Stimulated activated CD4-positive, alpha-beta T cell treated with anti-CD3 and anti-CD28 coated beads, Interleukin-1b, Interleukin-23, amount 100 ng/mL, for 4 hours (primary cell): ENCODE measurements at regions not wholly inside any gene's neighbourhood (a gene's known extent, or its start where the extent isn't known, plus 50 kb on each side); places are given as distances from the start of the nearest gene placed in this dataset.

Experiments
- DNase-seq, 2 donors: peaks; one replicate each; pipeline ENCODE4 v3.0.0-alpha.2; 2020; ENCODE audit warnings: low read depth in 2 of 2

DNA sequence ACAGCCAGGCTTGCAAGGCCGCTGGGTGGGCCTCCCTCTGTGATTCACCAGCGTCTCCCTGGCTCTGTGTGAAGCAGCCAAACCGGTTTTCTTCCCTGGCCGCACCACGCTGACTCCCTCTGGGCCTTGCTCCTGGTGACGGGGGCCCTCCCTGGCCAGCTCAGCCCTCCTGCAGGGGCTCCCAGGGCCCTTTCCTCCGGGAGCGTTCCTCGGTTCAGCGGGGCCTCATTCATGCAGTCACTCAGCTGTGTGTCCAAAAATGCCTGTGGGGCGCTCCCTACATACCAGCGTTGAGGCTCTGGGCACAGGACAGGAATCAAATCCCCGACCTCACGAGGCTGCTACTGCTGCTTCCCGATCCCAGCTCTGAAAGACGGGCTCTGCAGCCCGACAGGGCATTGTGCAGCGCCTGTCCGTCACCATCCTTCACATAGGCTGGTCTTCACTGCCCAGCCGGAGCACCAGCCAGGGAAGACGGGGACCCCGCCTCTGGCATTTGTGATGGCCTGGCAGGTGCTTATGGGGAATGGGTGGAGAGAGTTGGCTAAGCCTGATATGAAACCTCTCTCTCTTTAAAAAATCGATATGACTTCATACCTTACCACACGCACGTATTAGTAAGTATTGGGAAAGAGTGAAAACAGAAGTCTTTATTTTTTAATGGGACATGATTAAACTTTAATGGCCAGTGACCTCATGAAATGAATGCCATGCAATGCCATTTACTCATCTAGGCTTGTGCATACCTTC, 110.0 kb upstream of the SHH start:
- no peak for DNase-seq

DNA sequence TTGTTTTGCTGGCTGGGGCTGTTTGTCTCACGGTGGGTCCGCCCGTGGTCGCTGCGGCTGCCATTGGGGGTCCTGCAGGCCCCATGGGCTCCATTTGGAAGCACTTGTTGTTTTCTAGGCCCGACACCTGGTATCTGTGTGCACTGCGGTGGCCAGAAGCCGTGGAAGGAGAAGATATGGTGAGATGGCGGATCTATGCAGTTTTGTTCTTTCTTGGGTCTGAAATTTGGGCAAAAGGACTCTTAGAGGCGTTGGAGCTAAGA, 109.5 kb upstream of the SHH start:
- no peak for DNase-seq

DNA sequence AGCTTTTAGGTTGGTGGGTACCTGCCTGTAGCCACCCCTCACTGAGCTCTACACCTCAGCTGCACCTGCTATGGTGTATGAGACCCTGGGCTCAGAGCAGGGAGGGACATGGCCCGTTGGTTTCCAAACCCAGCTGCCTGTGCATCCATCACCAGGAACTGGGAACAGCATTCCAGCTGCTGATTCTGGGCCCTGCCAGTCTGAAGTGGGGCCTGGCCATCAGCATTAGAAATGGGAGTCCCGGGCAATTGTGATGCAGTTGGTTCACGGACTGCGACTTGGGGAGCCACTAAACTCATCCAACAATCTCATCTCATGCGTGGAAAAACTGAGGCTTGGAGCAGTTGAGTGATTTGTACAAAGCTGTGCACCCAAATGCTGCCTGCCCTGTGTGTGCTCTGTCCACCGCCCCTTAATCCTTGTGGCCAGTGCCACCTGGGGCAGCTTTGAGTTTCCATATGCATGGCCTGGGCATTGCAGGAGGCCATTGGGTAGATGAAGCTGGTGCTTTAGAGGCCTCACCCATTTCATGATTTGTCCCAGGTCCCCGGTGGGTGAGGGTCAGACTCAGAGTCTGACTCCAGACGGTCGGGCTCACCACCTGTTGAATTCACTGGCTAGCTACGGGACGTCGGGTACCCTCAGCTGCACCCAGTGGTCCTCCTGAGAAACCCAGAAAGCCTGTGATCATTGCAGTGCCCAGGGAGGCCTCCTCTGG, 109.0 kb upstream of the SHH start:
- no peak for DNase-seq

DNA sequence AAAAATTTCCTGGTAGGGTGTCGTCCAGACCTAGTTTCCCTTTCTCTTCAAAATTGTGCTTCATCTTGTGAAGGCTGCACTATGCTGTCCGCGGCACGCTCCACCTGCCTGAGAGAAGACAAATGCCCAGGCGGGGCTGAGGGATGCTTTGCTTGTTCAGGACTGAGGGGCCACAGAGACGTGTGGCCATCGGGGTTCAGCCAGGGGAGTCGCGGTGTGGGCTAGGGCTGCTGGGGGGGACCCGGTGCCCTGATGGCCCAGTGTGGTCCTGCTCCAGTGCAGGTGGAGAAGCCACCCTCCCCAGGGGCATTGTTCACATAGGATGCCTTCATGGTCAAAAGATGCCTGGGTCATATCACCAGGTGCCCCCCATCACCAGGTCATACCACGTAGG, 107.8 kb upstream of the SHH start:
- no peak for DNase-seq

DNA sequence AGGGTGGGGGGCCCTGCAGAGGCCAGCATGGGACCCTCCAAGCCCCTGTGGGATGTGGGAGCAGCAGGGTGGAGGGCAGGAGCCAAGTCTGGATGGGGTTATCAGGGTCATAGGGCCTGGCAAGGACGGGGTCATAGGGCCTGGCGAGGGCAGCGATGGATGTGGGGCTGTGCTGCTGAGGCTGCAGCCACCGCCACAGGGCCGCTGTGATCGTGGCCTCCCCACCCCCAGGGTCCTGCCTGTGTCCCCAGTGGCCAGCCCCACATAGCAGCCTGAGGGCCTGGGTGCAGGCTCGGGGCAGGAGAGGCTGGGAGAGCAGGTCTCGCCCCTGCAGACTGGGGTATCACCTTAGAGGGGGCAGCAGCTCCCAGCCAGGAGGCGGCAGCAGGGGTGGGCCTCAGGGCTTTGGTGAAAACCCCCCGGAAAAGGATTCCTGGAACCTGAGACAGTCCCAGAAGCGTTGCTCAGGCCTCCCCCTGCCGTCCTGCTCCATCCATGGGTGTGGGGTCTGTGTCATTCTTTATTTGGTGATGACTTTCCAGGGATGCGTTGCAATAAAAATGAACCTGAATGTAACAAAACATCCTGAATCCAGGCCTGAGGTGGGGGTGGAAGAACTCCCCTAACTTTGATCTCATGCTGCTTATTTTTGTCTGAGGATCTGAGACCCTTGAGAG, 107.3 kb upstream of the SHH start:
- DNase-seq = no peak

DNA sequence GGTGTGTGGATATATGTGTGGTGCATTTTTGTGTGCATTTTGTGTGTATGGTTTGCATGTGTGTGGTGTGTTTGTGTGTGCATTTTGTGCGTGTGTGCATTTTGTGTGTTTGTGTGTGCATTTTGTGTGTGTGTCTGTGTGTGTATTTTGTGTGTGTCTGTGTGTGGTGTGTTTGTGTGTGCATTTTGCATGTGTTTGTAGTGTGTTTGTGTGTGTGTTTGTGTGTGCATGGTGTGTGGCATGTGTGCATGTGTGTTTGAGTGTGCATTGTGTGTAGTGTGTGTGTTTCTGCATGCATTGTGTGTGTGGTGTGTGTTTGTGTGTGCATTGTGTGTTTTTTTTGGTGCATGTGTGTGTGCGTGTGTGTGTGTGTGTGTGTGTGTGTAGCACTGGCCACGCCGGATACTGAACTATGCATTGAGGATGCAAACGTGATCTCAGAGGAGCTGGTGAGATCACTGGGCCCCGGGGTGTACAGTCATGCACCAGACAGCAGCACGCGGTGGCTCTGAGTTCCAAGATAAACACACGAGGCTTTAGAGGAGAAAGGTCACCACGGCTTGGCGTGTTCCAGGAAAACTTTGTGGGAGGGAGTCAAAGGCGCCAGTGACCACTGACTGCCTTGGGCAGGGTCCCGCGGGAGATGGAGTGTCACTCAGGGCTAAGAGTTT, 106.6 kb upstream of the SHH start:
- no peak for DNase-seq

DNA sequence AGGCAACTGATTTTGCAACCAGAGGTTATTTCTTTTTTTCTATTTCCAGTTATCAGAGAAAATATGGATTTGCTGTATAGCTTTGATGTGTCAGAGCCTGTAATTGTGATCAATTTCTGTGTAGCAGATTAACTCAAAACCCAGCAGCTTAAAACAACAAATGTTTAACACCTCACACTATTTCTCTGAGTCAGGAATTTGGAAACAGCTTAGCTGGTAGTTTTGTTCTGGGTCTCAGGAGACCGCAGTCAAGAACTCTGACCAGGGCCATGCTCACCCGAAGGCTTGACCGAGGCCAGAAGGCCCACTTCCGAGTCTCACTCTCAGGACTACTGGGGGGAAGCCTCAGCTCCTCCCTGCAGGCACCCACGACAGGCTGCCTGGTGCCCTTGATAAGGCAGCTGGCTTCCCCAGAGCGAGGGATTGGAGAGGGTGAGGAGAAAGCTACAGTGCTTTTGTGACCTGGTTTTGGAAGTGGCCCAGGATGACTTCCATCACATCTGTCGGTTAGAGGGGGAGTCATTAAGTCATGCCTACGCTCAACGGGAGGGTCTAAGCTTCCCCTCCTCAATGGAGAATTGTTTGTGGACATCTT, 105.7 kb upstream of the SHH start:
- DNase-seq = no peak

DNA sequence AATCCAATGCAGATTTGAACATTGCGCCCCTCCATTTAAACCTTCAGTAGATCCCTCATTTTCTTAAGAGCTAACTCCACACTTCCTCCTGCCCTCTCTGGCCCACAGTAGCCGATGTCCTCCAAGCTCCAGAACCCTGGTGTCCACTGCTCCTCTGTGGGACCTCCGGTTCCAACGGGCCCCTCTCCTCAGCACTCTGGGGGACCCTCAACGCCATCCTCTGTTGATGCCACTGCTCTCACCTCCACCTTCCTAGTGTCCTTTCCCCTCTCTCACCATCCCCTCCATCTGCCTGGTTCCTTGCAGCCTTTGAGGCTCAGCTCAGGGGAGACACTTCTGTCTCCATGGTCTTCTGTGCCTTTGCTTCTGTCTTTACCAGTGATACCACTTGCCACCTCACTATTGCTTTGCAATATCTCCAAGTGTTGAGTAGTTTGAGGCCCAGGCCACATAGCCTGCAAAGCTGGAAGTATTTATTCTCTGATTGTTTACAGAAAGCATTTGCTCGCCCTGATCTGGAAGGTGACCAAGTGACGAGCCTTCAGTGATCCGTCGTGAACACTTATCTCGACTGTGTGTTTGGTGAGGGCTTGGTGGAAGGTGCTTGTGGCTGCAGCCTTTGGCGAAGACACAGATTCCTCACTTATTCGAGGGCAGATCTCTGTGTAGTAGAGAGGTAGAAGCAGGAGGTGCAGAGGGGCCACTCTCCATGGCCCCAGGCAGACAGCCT, 104.8 kb upstream of the SHH start:
- DNase-seq = no peak

DNA sequence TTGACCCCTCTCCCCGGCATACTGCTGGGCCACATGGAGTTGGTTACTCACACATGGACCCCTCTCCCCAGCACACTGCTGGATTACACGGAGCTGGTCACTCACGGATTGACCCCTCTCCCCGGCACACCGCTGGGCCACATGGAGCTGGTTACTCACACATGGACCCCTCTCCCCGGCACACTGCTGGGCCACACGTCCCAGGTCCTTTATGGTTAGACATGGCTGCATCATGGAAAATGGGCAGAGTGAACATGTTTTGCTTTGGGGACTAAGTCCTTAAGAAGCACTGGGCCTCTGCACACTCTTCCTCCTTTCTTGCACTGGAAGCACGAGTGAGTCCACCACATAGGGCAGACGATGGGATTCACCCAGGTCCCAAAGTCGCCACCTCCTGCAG, 102.1 kb upstream of the SHH start:
- DNase-seq = no peak

DNA sequence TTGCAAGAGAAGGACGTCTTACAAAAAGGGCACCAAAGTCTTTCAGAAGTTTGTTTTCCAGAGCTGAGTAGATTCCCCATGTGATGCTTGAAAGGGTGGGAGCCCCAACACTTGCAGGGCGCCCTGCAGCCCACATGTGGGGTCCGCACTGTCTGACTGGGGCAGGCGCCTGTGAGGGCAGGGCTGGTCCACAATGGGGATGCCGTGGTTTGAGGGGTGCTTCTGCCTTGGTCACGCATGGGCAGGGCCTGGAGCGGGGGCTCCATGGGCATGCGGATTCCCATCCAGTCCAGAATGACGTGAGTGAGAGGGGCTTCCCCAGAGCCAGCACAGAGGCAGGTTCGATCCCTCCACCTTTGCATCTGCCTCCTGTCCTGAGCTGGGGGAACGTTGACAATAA, 101.5 kb upstream of the SHH start:
- no peak for DNase-seq

DNA sequence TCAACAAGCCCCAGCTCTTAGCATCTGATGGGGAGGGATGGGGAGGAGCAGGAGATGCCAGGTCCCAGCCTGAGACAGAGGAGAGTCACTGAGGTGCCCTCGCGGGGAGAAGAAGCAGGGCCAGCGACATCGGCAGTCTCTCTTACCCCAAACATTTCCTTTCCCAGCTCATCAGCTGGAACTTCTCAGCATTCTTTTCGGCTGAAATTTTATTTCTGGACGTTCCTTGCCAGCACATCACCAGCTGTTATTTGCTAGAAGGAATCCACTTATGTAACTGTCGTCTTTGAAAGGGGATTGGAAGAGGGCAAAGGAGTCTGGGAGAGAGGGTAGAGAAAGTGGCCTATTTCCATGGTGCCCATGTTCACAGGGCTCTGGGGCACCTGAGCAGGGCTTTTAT, 101.0 kb upstream of the SHH start:
- DNase-seq = no peak

DNA sequence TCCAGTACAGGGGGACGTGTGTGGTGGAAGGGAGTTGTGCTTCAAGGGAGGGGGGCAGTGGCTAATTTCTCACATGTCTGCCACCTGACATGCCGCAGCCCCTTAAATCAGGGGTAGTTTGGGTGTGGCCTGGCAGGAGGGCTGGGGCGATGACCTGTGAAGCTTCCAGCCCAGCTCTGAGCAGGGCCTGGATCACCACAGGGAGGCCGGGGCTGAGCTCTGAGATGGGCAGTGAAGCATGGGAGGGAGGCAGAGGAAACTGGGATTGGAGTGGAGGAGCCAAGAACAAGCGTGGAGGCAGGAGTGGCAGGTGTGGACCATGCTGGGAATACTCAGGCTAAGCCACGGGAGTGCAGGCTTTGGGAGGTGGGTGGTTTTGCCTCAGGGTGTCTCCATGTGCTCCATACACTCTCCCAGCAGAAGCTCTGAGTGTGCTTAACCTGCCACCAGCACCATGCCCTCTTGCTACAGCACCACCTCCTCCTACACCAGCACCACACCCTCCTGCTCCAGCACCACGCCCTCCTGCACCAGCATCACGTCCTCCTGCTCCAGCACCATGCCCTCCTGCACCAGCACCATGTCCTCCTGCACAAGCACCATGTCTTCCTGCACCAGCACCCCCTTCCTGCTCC, 99.3 kb upstream of the SHH start:
- no peak for DNase-seq

DNA sequence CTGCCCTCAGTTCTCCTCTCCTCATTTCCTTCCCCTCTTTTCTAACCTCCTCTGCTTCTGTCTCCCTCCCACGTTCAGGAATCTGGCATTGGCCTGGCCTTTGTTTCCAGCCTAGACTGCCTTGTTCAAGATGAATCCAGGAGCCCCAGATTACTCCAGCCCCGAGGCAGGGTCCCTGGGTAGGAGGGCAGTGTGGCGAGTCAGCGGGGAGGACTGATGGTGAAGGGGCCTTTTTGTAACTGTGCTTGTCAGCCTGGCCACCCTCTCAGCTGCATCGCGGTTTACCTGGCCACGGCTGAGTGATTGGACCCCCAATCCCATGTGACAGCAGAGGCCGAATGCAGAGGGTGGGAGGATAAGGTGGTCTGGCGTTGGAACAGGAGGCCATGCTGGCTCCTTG, 96.1 kb upstream of the SHH start:
- no peak for DNase-seq

DNA sequence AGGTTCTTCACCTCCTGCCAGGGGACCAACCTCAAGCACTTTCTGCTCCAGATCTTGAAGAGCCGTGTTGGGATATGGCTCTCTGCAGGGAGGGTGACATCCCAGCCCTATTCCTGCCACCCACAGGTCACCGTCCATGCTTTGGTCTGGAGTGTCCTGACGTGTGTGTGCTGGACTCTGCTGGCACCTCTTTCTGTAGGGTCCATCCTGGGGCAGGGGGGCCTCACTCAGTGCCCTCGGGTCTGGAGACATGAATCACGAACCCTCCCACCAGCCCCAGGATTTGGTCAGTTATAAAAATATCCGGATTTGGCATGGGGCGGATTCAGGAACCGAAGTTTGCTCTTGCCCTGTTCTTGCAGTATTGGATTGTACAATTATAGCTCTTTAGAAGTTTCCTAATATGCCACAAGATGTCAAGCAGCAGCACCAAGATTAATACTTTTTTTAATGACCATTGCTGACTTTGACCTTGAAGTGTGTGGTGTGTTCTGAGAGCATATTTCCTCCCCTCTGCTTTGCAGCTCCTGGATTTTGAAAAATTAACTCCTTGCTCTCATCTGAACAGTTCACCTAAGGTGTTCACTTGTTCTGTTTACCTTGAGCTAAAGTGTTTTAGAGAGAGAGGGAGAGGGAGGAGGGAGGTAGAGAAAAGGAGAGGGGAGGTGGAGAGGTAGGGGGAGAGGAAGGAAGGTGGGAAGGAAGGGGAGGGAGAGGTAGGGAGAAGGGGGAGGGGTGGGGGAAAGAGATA, 95.4 kb upstream of the SHH start:
- no peak for DNase-seq

DNA sequence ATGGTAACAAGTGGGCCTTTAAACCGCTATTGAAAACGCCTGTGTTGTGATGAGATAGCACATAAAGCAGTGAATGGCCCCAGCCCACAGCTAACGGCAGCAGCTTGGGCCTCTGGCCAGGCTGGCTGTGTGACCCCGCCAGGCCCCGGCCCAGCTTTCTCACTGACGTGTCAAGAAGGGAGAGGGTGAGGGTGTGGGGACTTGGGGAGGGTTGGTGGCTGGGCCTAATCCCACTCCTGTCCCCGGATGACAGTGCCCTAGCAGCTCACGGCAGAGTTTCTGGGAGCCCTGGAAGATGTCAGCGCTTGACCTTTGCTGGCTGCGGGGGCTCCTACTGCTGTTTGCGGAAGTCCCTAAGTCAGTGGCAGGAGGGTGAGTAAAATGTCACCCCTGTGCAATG, 88.9 kb upstream of the SHH start:
- DNase-seq = no peak

DNA sequence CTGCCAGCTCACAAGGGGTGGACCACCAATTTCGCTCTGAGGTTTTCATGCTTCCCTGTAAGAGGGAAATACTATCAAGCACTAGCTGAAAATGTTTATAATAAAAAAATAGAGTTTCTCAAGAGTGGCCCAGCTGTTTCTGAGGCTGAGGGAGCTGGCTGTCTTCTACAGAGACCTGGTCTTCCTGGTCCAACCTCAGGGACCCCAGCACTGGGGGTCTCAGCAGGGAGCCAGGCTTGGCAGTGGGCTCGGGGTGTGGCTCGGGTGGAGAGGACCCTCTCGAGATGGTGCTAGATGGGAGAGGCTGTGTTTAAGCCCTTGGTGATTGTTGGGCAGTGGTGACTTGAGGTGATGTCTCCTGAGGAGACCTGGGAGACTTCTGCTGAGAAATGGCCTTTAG, 87.3 kb upstream of the SHH start:
- DNase-seq = no peak

DNA sequence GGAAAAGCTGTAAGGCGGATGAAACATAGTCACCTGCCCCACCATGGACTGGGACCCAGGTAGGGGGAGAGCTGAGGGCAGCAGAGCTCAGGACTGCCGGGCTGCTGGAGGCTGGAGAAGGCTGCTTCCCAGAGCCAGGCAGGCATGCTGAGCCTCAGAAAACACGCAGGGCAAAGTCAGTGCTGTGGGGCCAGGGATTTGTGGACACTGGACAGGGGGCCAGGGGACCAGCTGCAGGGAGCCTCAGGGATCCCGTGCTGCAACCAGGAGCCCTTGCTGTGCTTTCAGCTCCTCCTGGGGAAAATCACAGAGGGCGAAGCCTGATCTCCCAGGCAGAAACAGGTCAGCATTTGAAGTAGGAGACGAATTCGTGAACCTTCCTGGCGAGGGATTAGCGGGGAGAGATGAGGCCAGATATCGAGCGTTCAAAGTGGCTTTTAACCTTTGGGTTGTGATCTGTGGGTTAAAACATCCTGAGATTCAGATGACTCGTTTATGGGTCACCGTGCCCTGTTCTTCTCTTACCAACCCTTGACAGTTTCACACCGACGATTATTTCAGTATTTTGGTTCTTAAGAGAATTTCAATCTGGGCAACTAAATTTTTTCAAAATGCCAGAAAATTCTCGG, 85.6 kb upstream of the SHH start:
- no peak for DNase-seq

DNA sequence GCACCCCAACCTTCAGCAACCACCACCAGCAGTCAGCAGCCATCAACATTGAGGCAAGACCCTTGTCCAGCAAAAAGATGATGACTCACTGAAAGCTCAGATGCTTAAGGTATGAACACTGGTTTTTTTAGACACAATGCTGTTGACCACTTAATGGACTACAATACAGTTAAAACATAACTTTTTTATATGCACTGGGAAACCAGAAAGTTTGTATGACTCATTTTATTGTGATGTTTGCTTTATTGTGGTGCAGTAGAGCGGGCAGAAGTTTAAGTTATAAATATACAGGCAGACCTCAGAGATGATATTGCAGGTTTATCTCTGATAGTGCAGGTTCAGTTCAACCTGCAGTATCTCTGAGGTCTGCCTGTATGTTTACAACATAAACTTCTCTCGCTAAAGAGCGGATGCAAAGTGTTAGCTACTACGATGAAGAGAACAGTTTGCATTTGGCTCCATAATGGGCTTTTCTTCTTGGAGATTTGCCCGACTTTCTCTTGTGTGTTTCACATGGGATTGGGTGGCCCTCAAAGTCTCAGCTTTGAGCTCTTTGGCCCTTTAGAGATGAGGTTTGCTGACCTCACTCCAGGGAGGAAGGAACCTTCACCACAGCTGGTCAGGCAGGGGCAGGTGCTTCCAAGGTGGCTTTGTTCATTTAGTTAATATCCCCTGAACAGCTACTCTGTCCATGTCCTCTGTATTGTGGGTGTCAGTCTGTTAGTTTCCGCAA, 84.4 kb upstream of the SHH start:
- no peak for DNase-seq

DNA sequence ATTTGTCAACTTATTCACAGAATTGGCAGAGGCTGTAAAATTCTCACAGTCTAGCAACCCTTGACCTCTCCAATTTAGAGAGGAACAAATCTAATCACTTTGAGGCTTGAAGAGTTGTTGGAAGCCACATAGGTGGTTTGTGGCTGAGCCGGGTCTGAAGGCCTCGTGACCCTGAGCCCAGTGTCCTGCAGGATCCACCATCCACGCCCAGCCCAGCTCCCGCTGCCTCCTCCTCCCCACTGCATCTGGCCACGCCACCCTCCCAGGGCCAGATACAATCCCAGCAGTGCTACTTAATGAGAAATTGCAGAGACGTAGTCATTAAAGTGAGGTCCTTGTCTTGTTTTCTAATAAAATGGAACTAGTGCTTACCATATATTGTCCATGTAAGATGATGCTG, 81.4 kb upstream of the SHH start:
- no peak for DNase-seq
